Endothelial cell of umbilical vein (primary cell): ENCODE measurements at regions not wholly inside any gene's neighbourhood (a gene's known extent, or its start where the extent isn't known, plus 50 kb on each side); places are given as distances from the start of the nearest gene placed in this dataset.
"Not testable (repeated sequence)": the region's sequence is repeated elsewhere in the genome, so short reads cannot be mapped to it uniquely, and the experiment has no call there.

Source experiments
- BruUV-seq: library from RNA; stranded (reverse); fragments of 400-500 nt; replicated peaks from 2 replicates; lab custom pipeline; 2021; lab: Mats Ljungman, UMichigan
- CTCF ChIA-PET: fragments of 300-600, 350-600 bp; sonication (Branson Sonifier 250); formaldehyde crosslinking; loops from one replicate; lab custom pipeline; 2021; ENCODE audit warnings: antibody characterized with exemption, inconsistent platforms; lab: Charles Lee
- POLR2A ChIA-PET: fragments of 300-600, 350-600 bp; sonication (Branson Sonifier 250); formaldehyde crosslinking; loops from one replicate; lab custom pipeline; 2021; ENCODE audit warnings: antibody characterized with exemption, inconsistent platforms; lab: Charles Lee
- DNase-seq: peaks from one replicate; pipeline ENCODE4 v3.0.0-alpha.2; 2011; ENCODE audit warnings: low read depth, low spot score
- FAIRE-seq: peaks from 2 replicates; lab custom pipeline; 2011; peaks lifted over from hg19 to GRCh38; lab: Jason Lieb, UNC
- H2AFZ ChIP-seq: 2 replicates; pipeline ENCODE4 v1.6.0; 2012; ENCODE audit warnings: low read depth, low read length, control low read depth, inconsistent platforms
- H3K27ac ChIP-seq: 2 replicates; pipeline ENCODE4 v1.5.1; 2011; ENCODE audit warnings: low read depth, mild to moderate bottlenecking, control low read depth, low read length, moderate library complexity; ENCODE audit not compliant: insufficient read depth
- H3K27me3 ChIP-seq, 2 experiments: 2 replicates each; pipeline versions ENCODE4 v1.6.0 to v1.6.1; 2011; ENCODE audit warnings: low read length in 2 of 2, mixed read lengths in 1 of 2; ENCODE audit not compliant: control insufficient read depth in 2 of 2, insufficient read depth in 2 of 2
- H3K36me3 ChIP-seq, 2 experiments: 2 replicates in 1 of 2; 3 replicates in 1 of 2; pipeline ENCODE4 v1.5.1; 2011; ENCODE audit warnings: low read length in 2 of 2, mild to moderate bottlenecking in 1 of 2, moderate library complexity in 1 of 2; ENCODE audit not compliant: control insufficient read depth in 2 of 2, insufficient read depth in 2 of 2; ENCODE audit errors: extremely low read depth in 1 of 2
- H3K4me1 ChIP-seq: 3 replicates; pipeline ENCODE4 v1.5.1; 2011; ENCODE audit warnings: mild to moderate bottlenecking, low read length; ENCODE audit not compliant: control insufficient read depth, insufficient read depth; ENCODE audit errors: extremely low read depth
- H3K4me2 ChIP-seq: 2 replicates; pipeline ENCODE4 v1.6.1; 2011; ENCODE audit warnings: low read length, control low read depth, mixed read lengths; ENCODE audit not compliant: insufficient read depth
- H3K4me3 ChIP-seq, 3 experiments: fragments of 200-600 bp in 1 of 3; sonication (generic), shearing (Covaris generic) in 1 of 3; replicated peaks in 1 of 3; 2 replicates each; pipeline ENCODE4 v1.5.1; 2011 to 2016; ENCODE audit warnings: control low read depth in 3 of 3, low read length in 3 of 3, mild to moderate bottlenecking in 2 of 3, inconsistent platforms in 1 of 3, low read depth in 1 of 3, moderate library complexity in 1 of 3; ENCODE audit not compliant: insufficient read depth in 1 of 3
- H3K79me2 ChIP-seq: 2 replicates; pipeline ENCODE4 v1.6.0; 2012; ENCODE audit warnings: low read length, inconsistent platforms; ENCODE audit not compliant: control insufficient read depth, insufficient read depth
- H3K9ac ChIP-seq: replicated peaks from 2 replicates; pipeline ENCODE3; 2011; ENCODE audit warnings: low read length, control low read depth; ENCODE audit not compliant: insufficient read depth; ENCODE audit errors: extremely low read depth
- H3K9me1 ChIP-seq: replicated peaks from 3 replicates; pipeline ENCODE4 v1.6.0; 2011; ENCODE audit warnings: mild to moderate bottlenecking, low read length; ENCODE audit not compliant: control insufficient read depth, insufficient read depth; ENCODE audit errors: extremely low read depth
- H3K9me3 ChIP-seq: replicated peaks from 2 replicates; pipeline ENCODE4 v1.5.1; 2012; ENCODE audit warnings: low read length, inconsistent platforms; ENCODE audit not compliant: control insufficient read depth, insufficient read depth
- H4K20me1 ChIP-seq: replicated peaks from 2 replicates; pipeline ENCODE3; 2011; ENCODE audit warnings: mild to moderate bottlenecking, low read length; ENCODE audit not compliant: control insufficient read depth, insufficient read depth; ENCODE audit errors: extremely low read depth
- CTCF ChIP-seq, 2 donors: IDR thresholded peaks; 1 replicate in 1 of 2; 2 replicates in 1 of 2; pipeline ENCODE4 v1.5.1; 2011; ENCODE audit warnings: low read length in 2 of 2, mild to moderate bottlenecking in 2 of 2, moderate library complexity in 2 of 2, control low read depth in 1 of 2, inconsistent platforms in 1 of 2, low read depth in 1 of 2; ENCODE audit not compliant: insufficient read depth in 1 of 2; ENCODE audit errors: extremely low read depth in 1 of 2
- EZH2 ChIP-seq: IDR thresholded peaks from 2 replicates; pipeline ENCODE4 v1.6.1; 2012; ENCODE audit warnings: borderline replicate concordance, low read depth, mild to moderate bottlenecking, moderate library complexity, low read length, inconsistent platforms; ENCODE audit not compliant: severe bottlenecking
- FOS ChIP-seq: IDR thresholded peaks from 2 replicates; pipeline ENCODE4 v1.6.1; 2011; ENCODE audit warnings: mild to moderate bottlenecking, low read length, moderate library complexity, borderline replicate concordance; ENCODE audit not compliant: insufficient read depth
- GATA2 ChIP-seq: IDR thresholded peaks from 2 replicates; pipeline ENCODE4 v1.7.0; 2011; ENCODE audit warnings: low read depth, mild to moderate bottlenecking, moderate library complexity, mixed read lengths, low read length; ENCODE audit not compliant: insufficient read length, insufficient read depth
- JUN ChIP-seq: IDR thresholded peaks from 2 replicates; pipeline ENCODE4 v1.6.1; 2011; ENCODE audit warnings: borderline replicate concordance, low read depth; ENCODE audit not compliant: insufficient read length, insufficient read depth
- MAX ChIP-seq: IDR thresholded peaks from 2 replicates; pipeline ENCODE4 v1.6.1; 2011; ENCODE audit not compliant: insufficient read depth, insufficient read length
- MYC ChIP-seq: IDR thresholded peaks from one replicate; pipeline ENCODE4 v1.6.1; 2011; ENCODE audit warnings: mild to moderate bottlenecking, low read depth, low read length
- POLR2A ChIP-seq: IDR thresholded peaks from 2 replicates; pipeline ENCODE4 v1.6.1; 2012; ENCODE audit warnings: low read depth, mild to moderate bottlenecking, control low read depth, low read length
- POLR2AphosphoS5 ChIP-seq: IDR thresholded peaks from 2 replicates; pipeline ENCODE4 v1.6.1; 2012; ENCODE audit warnings: low read depth, mild to moderate bottlenecking, control low read depth, low read length, moderate library complexity; ENCODE audit not compliant: insufficient read depth
- dilution Hi-C: fragments of 300-500 bp; cut with MboI; formaldehyde crosslinking; loops from one replicate; pipeline ENCODE4 v1.15.0; 2019; ENCODE audit warnings: low sequenced_read_pairs; ENCODE audit not compliant: extremely low pct_ligation_motif_present
- intact Hi-C: fragments of 100-400 bp; cut with micrococcal nuclease; formaldehyde crosslinking; loops from one replicate; pipeline ENCODE4 v1.10.0; 2022

- H3K4me1 ChIP-seq, H2AFZ ChIP-seq, H3K36me3 ChIP-seq, H3K4me2 ChIP-seq, BruUV-seq, H3K27ac ChIP-seq, H3K27me3 ChIP-seq, H3K79me2 ChIP-seq, H3K9me1 ChIP-seq, dilution Hi-C loops, FAIRE-seq, POLR2A ChIA-PET, H3K9me3 ChIP-seq, H3K9ac ChIP-seq, H3K4me3 ChIP-seq, H4K20me1 ChIP-seq, DNase-seq: not testable (repeated sequence)
- intact Hi-C loops = loop anchor here (2.0 to 5.0 kb wide), 3 partner anchors 493 to 876 kb away; no protein-coding TSS in a partner anchor
- CTCF ChIA-PET = interaction anchor here (1.2 to 4.3 kb wide), 15 partner anchors 86 to 642 kb away, joined by 3 to 45 read pairs (median 10); no protein-coding TSS in a partner anchor
These were observed 207.9 kb upstream of the RFX3 start for GRCh38 chr9:3733527-3734262.

- BruUV-seq = no TSS peak
- Histone ChIP-seq H3K9me1 (no peaks in the 10 kb centered on the region), H2AFZ (no peak overlapping the region), H3K4me1 (no peaks in the 10 kb centered on the region), H3K27ac (no peak overlapping the region), H3K9ac (no peak overlapping the region), H3K9me3 (no peaks in the 10 kb centered on the region), H3K79me2 (no peaks in the 10 kb centered on the region), H3K4me2 (no peak overlapping the region), H3K4me3 (no peak overlapping the region), H4K20me1 (no peaks in the 10 kb centered on the region), H3K36me3 (no peaks in the 10 kb centered on the region), H3K27me3 (peaks cover 0 to 2% of the 10 kb centered on the region in 2 experiments)
- POLR2A ChIA-PET = no interaction called here
- FAIRE-seq = no peak
- DNase-seq = no peak
- TF ChIP-seq EZH2 = no peak
- TF ChIP-seq MYC = no peak
- TF ChIP-seq POLR2A = no peak
- TF ChIP-seq JUN = no peak
- TF ChIP-seq CTCF (IDR thresholded peaks at IDR 0.05; ENCODE audit: extremely low read depth in 1 of 2, insufficient read depth in 1 of 2, low read depth in 1 of 2, low read length in 2 of 2) = no peak
- TF ChIP-seq GATA2 = no peak
- no peak for TF ChIP-seq MAX
- TF ChIP-seq FOS = no peak
- TF ChIP-seq POLR2AphosphoS5 = no peak
- CTCF ChIA-PET = interaction anchor here (1.0 to 4.3 kb wide), 22 partner anchors 85 to 875 kb away, joined by 3 to 45 read pairs (median 6); no protein-coding TSS in a partner anchor
- dilution Hi-C loops (no loop called here), intact Hi-C loops (loop anchor here (2.0 to 5.0 kb wide), 3 partner anchors 492 to 876 kb away; no protein-coding TSS in a partner anchor)
These were observed 207.2 kb upstream of the RFX3 start for GRCh38 chr9:3733039-3733408.
